ENCODE measurements at regions not wholly inside any gene's neighbourhood (a gene's known extent, or its start where the extent isn't known, plus 50 kb on each side); places are given as distances from the start of the nearest gene placed in this dataset.

GRCh38 chr3:28745436-28745835 lies 396.8 kb upstream of the AZI2 start:
- no peak for DNase-seq (ENCODE audit: extremely low spot score)
- TF ChIP-seq HDGF (IDR thresholded peaks at IDR 0.05; ENCODE audit: borderline replicate concordance) = no peak
- TF ChIP-seq ZNF384 (IDR thresholded peaks at IDR 0.05) = no peak
- no peak for TF ChIP-seq ARNT (IDR thresholded peaks at IDR 0.05)
- no peak for TF ChIP-seq SP1 (IDR thresholded peaks at IDR 0.05)
- no peak for TF ChIP-seq TARDBP (IDR thresholded peaks at IDR 0.05)
- TF ChIP-seq ELF4 (IDR thresholded peaks at IDR 0.05) = no peak
- TF ChIP-seq LEF1 (IDR thresholded peaks at IDR 0.05; ENCODE audit: borderline replicate concordance) = no peak
- TF ChIP-seq SUZ12 (IDR thresholded peaks at IDR 0.05) = no peak
- TF ChIP-seq, protein P1, sequence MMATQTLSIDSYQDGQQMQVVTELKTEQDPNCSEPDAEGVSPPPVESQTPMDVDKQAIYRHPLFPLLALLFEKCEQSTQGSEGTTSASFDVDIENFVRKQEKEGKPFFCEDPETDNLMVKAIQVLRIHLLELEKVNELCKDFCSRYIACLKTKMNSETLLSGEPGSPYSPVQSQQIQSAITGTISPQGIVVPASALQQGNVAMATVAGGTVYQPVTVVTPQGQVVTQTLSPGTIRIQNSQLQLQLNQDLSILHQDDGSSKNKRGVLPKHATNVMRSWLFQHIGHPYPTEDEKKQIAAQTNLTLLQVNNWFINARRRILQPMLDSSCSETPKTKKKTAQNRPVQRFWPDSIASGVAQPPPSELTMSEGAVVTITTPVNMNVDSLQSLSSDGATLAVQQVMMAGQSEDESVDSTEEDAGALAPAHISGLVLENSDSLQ (IDR thresholded peaks at IDR 0.05) = no peak
- TF ChIP-seq CTBP1 (IDR thresholded peaks at IDR 0.05; ENCODE audit: borderline replicate concordance) = no peak
- TF ChIP-seq NFRKB (IDR thresholded peaks at IDR 0.05) = no peak
- no peak for TF ChIP-seq L3MBTL2 (conservative IDR thresholded peaks at IDR 0.05)
- TF ChIP-seq BHLHE40 (IDR thresholded peaks at IDR 0.05; ENCODE audit: borderline replicate concordance) = no peak
- TF ChIP-seq FOXA1 (IDR thresholded peaks at IDR 0.05) = no peak
- TF ChIP-seq FOXM1 (IDR thresholded peaks at IDR 0.05; ENCODE audit: borderline replicate concordance) = no peak
- no peak for TF ChIP-seq FOXK2 (IDR thresholded peaks at IDR 0.05)
- ChIA-PET POLR2A (no interaction called here), CTCF (no interaction called here)

- POLR2A ChIA-PET = no interaction called here
- DNase-seq (ENCODE audit: extremely low spot score) = no peak
- TF ChIP-seq ELF4 (IDR thresholded peaks at IDR 0.05) = no peak
- no peak for TF ChIP-seq ZNF384 (IDR thresholded peaks at IDR 0.05)
- no peak for TF ChIP-seq FOXK2 (IDR thresholded peaks at IDR 0.05)
- no peak for TF ChIP-seq FOXA1 (IDR thresholded peaks at IDR 0.05)
- TF ChIP-seq SUZ12 (IDR thresholded peaks at IDR 0.05) = no peak
- TF ChIP-seq BHLHE40 (IDR thresholded peaks at IDR 0.05; ENCODE audit: borderline replicate concordance) = no peak
- no peak for TF ChIP-seq HDGF (IDR thresholded peaks at IDR 0.05; ENCODE audit: borderline replicate concordance)
- TF ChIP-seq CTBP1 (IDR thresholded peaks at IDR 0.05; ENCODE audit: borderline replicate concordance) = no peak
- no peak for TF ChIP-seq TARDBP (IDR thresholded peaks at IDR 0.05)
- no peak for TF ChIP-seq L3MBTL2 (conservative IDR thresholded peaks at IDR 0.05)
- no peak for TF ChIP-seq NFRKB (IDR thresholded peaks at IDR 0.05)
- TF ChIP-seq ARNT (IDR thresholded peaks at IDR 0.05) = no peak
- no peak for TF ChIP-seq LEF1 (IDR thresholded peaks at IDR 0.05; ENCODE audit: borderline replicate concordance)
- TF ChIP-seq FOXM1 (IDR thresholded peaks at IDR 0.05; ENCODE audit: borderline replicate concordance) = no peak
- TF ChIP-seq, protein P1 (IDR thresholded peaks at IDR 0.05) = no peak
- TF ChIP-seq SP1 (IDR thresholded peaks at IDR 0.05) = no peak
- CTCF ChIA-PET = no interaction called here
Observed at GRCh38 chr3:28745916-28746617, 397.4 kb upstream of the AZI2 start.

DNA sequence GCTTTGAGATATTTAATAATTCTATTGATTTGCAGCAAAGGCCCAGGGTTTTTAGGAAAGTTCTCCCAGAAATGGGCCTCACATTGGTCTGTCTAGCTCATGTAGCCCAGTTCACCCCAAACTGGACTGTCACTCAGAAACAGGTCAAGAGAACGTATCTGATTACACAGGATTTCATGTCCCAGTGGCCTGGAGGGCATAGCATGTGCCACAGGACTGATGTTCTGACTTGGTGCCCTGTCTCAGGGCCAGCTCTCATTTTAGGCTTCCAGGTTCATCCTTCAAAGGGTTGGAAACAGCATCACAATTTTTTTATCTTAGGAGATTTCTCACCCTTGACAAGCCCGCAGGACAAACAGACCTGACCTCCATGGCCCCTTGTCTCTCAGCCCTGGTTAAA lies 398.4 kb upstream of the AZI2 start:
- TF ChIP-seq SUZ12 (IDR thresholded peaks at IDR 0.05) (no peak), NFRKB (IDR thresholded peaks at IDR 0.05) (no peak), SP1 (IDR thresholded peaks at IDR 0.05) (no peak), BHLHE40 (IDR thresholded peaks at IDR 0.05; ENCODE audit: borderline replicate concordance) (no peak), CTBP1 (IDR thresholded peaks at IDR 0.05; ENCODE audit: borderline replicate concordance) (no peak), FOXA1 (IDR thresholded peaks at IDR 0.05) (no peak), ARNT (IDR thresholded peaks at IDR 0.05) (no peak), HDGF (IDR thresholded peaks at IDR 0.05; ENCODE audit: borderline replicate concordance) (no peak), FOXM1 (IDR thresholded peaks at IDR 0.05; ENCODE audit: borderline replicate concordance) (no peak), ELF4 (IDR thresholded peaks at IDR 0.05) (no peak), TARDBP (IDR thresholded peaks at IDR 0.05) (no peak), FOXK2 (IDR thresholded peaks at IDR 0.05) (no peak), ZNF384 (IDR thresholded peaks at IDR 0.05) (no peak)
- TF ChIP-seq, protein P1 (IDR thresholded peaks at IDR 0.05) = no peak
- ChIA-PET POLR2A (no interaction called here), CTCF (no interaction called here)
- no peak for DNase-seq (ENCODE audit: extremely low spot score)

- TF ChIP-seq FOXA1 (IDR thresholded peaks at IDR 0.05) = no peak
- TF ChIP-seq L3MBTL2 (conservative IDR thresholded peaks at IDR 0.05) = no peak
- TF ChIP-seq ELF4 (IDR thresholded peaks at IDR 0.05) = no peak
- TF ChIP-seq SP1 (IDR thresholded peaks at IDR 0.05) = no peak
- TF ChIP-seq CTBP1 (IDR thresholded peaks at IDR 0.05; ENCODE audit: borderline replicate concordance) = no peak
- TF ChIP-seq SUZ12 (IDR thresholded peaks at IDR 0.05) = no peak
- TF ChIP-seq BHLHE40 (IDR thresholded peaks at IDR 0.05; ENCODE audit: borderline replicate concordance) = no peak
- TF ChIP-seq HDGF (IDR thresholded peaks at IDR 0.05; ENCODE audit: borderline replicate concordance) = no peak
- no peak for TF ChIP-seq ARNT (IDR thresholded peaks at IDR 0.05)
- no peak for TF ChIP-seq NFRKB (IDR thresholded peaks at IDR 0.05)
- TF ChIP-seq ZNF384 (IDR thresholded peaks at IDR 0.05) = no peak
- TF ChIP-seq FOXM1 (IDR thresholded peaks at IDR 0.05; ENCODE audit: borderline replicate concordance) = no peak
- ChIA-PET CTCF (interaction anchor here (0.9 kb wide), 1 partner anchor 73 kb away, joined by 4 read pairs; no protein-coding TSS in a partner anchor), POLR2A (no interaction called here)
- no peak for DNase-seq (ENCODE audit: extremely low spot score)
Observed at GRCh38 chr3:28751864-28752263, 403.2 kb upstream of the AZI2 start.

DNA sequence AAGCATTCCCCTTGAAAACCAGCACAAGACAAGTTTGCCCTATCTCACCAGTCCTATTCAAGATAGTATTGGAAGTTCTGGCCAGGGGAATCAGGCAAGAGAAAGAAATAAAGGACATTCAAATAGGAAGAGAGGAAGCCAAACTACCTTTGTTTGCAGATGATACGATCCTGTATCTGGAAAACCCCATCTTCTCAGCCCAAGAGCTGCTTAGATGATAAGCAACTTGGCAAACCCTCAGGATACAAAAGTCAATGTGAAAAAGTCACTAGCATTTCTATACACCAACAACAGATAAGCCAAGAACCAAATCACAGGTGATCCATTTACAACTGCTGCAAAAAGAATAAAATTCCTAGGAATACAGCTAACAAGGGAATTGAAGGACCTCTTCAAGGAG lies 403.7 kb upstream of the AZI2 start:
- CTCF ChIA-PET = no interaction called here
- POLR2A ChIA-PET = no interaction called here
- DNase-seq (ENCODE audit: extremely low spot score) = no peak
- TF ChIP-seq ELF4 (IDR thresholded peaks at IDR 0.05) (no peak), HDGF (IDR thresholded peaks at IDR 0.05; ENCODE audit: borderline replicate concordance) (no peak), TARDBP (IDR thresholded peaks at IDR 0.05) (no peak), SUZ12 (IDR thresholded peaks at IDR 0.05) (no peak), FOXK2 (IDR thresholded peaks at IDR 0.05) (no peak), ARNT (IDR thresholded peaks at IDR 0.05) (no peak), NFRKB (IDR thresholded peaks at IDR 0.05) (no peak), L3MBTL2 (conservative IDR thresholded peaks at IDR 0.05) (no peak), BHLHE40 (IDR thresholded peaks at IDR 0.05; ENCODE audit: borderline replicate concordance) (no peak), FOXM1 (IDR thresholded peaks at IDR 0.05; ENCODE audit: borderline replicate concordance) (no peak)

Measured in HEK293T (cell line).